HEK293 (cell line): ENCODE measurements at regions not wholly inside any gene's neighbourhood (a gene's known extent, or its start where the extent isn't known, plus 50 kb on each side); places are given as distances from the start of the nearest gene placed in this dataset.

Source experiments
- CTCF ChIA-PET: fragments of 350-600 bp; formaldehyde crosslinking; extraction: SDS; loops from one replicate; lab custom pipeline; 2021; ENCODE audit warnings: antibody characterized with exemption; lab: Yijun Ruan, JAX
- POLR2A ChIA-PET: fragments of 300-600 bp; formaldehyde crosslinking; extraction: SDS; loops from one replicate; lab custom pipeline; 2020; ENCODE audit warnings: antibody characterized with exemption, inconsistent platforms; lab: Yijun Ruan, JAX
- H3K27ac ChIP-seq: fragments of 200-500 bp; sonication (Bioruptor generic); 2 replicates; pipeline ENCODE4 v1.5.1; 2014; ENCODE audit warnings: low read depth, low read length, control low read depth, inconsistent platforms; ENCODE audit errors: extremely low read depth
- H3K36me3 ChIP-seq, 2 experiments: fragments of 200-500 bp in 1 of 2; sonication (Bioruptor generic) in 1 of 2; 1 replicate in 1 of 2; 2 replicates in 1 of 2; pipeline ENCODE4 v1.5.1; 2014 to 2017; ENCODE audit warnings: inconsistent platforms in 2 of 2, low read length in 2 of 2; ENCODE audit not compliant: control insufficient read depth in 2 of 2, insufficient read depth in 1 of 2
- H3K4me1 ChIP-seq: fragments of 200-500 bp; sonication (Bioruptor generic); 2 replicates; pipeline ENCODE4 v1.5.1; 2014; ENCODE audit warnings: mild to moderate bottlenecking, low read length, inconsistent platforms; ENCODE audit not compliant: control insufficient read depth, insufficient read depth
- H3K4me3 ChIP-seq: 2 replicates; pipeline ENCODE4 v1.5.1; 2011; ENCODE audit warnings: low read depth, mild to moderate bottlenecking, control low read depth, low read length, moderate library complexity
- H3K9me3 ChIP-seq: fragments of 200-500 bp; sonication (Bioruptor generic); 2 replicates; pipeline ENCODE4 v1.5.1; 2014; ENCODE audit warnings: low read depth, low read length, inconsistent platforms; ENCODE audit not compliant: control insufficient read depth, insufficient read depth
- BCL11B ChIP-seq: fragments of 450-650 bp; formaldehyde crosslinking; IDR thresholded peaks from 2 replicates; pipeline ENCODE4 v1.5.1; 2016; ENCODE audit warnings: low read depth, missing biosample characterization, missing genetic modification characterization
- GLI2 ChIP-seq: fragments of 450-650 bp; formaldehyde crosslinking; IDR thresholded peaks from 2 replicates; pipeline ENCODE4; 2017; ENCODE audit warnings: missing biosample characterization, missing genetic modification characterization, low read depth, borderline replicate concordance
- GLI4 ChIP-seq: fragments of 450-650 bp; formaldehyde crosslinking; IDR thresholded peaks from 2 replicates; pipeline ENCODE4 v1.5.1; 2016; ENCODE audit warnings: missing biosample characterization, missing genetic modification characterization
- PRDM10 ChIP-seq: fragments of 450-650 bp; formaldehyde crosslinking; IDR thresholded peaks from 2 replicates; pipeline ENCODE4 v1.5.1; 2016; ENCODE audit warnings: missing biosample characterization, missing genetic modification characterization
- ZBTB1 ChIP-seq: fragments of 450-650 bp; formaldehyde crosslinking; IDR thresholded peaks from 2 replicates; pipeline ENCODE4 v1.5.1; 2016; ENCODE audit warnings: missing biosample characterization, missing genetic modification characterization
- ZBTB7A ChIP-seq: fragments of 450-650 bp; formaldehyde crosslinking; IDR thresholded peaks from 2 replicates; pipeline ENCODE4 v1.5.1; 2016; ENCODE audit warnings: low read depth, missing biosample characterization, missing genetic modification characterization
- ZEB2 ChIP-seq: fragments of 450-650 bp; formaldehyde crosslinking; IDR thresholded peaks from 2 replicates; pipeline ENCODE4 v1.5.1; 2016; ENCODE audit warnings: missing biosample characterization, missing genetic modification characterization
- ZFP37 ChIP-seq: fragments of 450-650 bp; formaldehyde crosslinking; IDR thresholded peaks from 2 replicates; pipeline ENCODE4 v1.5.1; 2016; ENCODE audit warnings: missing biosample characterization, missing genetic modification characterization
- ZNF211 ChIP-seq: fragments of 450-650 bp; formaldehyde crosslinking; IDR thresholded peaks from 2 replicates; pipeline ENCODE4 v1.5.1; 2016; ENCODE audit warnings: low read depth, missing biosample characterization, missing genetic modification characterization
- ZNF266 ChIP-seq: fragments of 450-650 bp; formaldehyde crosslinking; IDR thresholded peaks from 2 replicates; pipeline ENCODE4 v1.5.1; 2016; ENCODE audit warnings: missing biosample characterization, missing genetic modification characterization, low read depth
- ZNF366 ChIP-seq: fragments of 450-650 bp; formaldehyde crosslinking; conservative IDR thresholded peaks from 2 replicates; pipeline ENCODE4 v1.5.1; 2016; ENCODE audit warnings: missing biosample characterization, missing genetic modification characterization
- ZNF416 ChIP-seq: fragments of 450-650 bp; formaldehyde crosslinking; IDR thresholded peaks from 2 replicates; pipeline ENCODE4 v1.5.1; 2016; ENCODE audit warnings: missing biosample characterization, missing genetic modification characterization
- ZNF433 ChIP-seq: fragments of 450-650 bp; formaldehyde crosslinking; IDR thresholded peaks from 2 replicates; pipeline ENCODE4 v1.5.1; 2016; ENCODE audit warnings: missing biosample characterization, missing genetic modification characterization, low read depth
- ZNF510 ChIP-seq: fragments of 450-650 bp; formaldehyde crosslinking; IDR thresholded peaks from 2 replicates; pipeline ENCODE4 v1.5.1; 2018; ENCODE audit warnings: mild to moderate bottlenecking, missing genetic modification characterization, missing biosample characterization; ENCODE audit not compliant: insufficient replicate concordance
- ZNF513 ChIP-seq: fragments of 450-650 bp; IDR thresholded peaks from 2 replicates; pipeline ENCODE4 v1.5.1; 2018; ENCODE audit warnings: missing biosample characterization, missing genetic modification characterization
- ZNF521 ChIP-seq: fragments of 450-650 bp; formaldehyde crosslinking; IDR thresholded peaks from 2 replicates; pipeline ENCODE4 v1.5.1; 2017; ENCODE audit warnings: missing biosample characterization, mild to moderate bottlenecking, missing genetic modification characterization
- ZNF549 ChIP-seq: fragments of 450-650 bp; IDR thresholded peaks from 2 replicates; pipeline ENCODE4 v1.5.1; 2018; ENCODE audit warnings: missing biosample characterization, missing genetic modification characterization, mild to moderate bottlenecking, inconsistent platforms, moderate library complexity
- ZNF596 ChIP-seq: fragments of 450-650 bp; IDR thresholded peaks from 2 replicates; pipeline ENCODE4 v1.5.0; 2018; ENCODE audit warnings: missing biosample characterization, mild to moderate bottlenecking, missing genetic modification characterization, moderate library complexity
- ZNF623 ChIP-seq: fragments of 450-650 bp; formaldehyde crosslinking; IDR thresholded peaks from 2 replicates; pipeline ENCODE4 v1.5.1; 2016; ENCODE audit warnings: missing biosample characterization, missing genetic modification characterization
- ZNF624 ChIP-seq: fragments of 450-650 bp; formaldehyde crosslinking; IDR thresholded peaks from 2 replicates; pipeline ENCODE4 v1.5.1; 2017; ENCODE audit warnings: missing biosample characterization, missing genetic modification characterization
- ZNF639 ChIP-seq: fragments of 450-650 bp; formaldehyde crosslinking; IDR thresholded peaks from 2 replicates; pipeline ENCODE4 v1.5.1; 2016; ENCODE audit warnings: missing biosample characterization, missing genetic modification characterization
- ZNF670 ChIP-seq: fragments of 450-650 bp; formaldehyde crosslinking; IDR thresholded peaks from 2 replicates; pipeline ENCODE4 v1.5.1; 2016; ENCODE audit warnings: missing biosample characterization, missing genetic modification characterization, low read depth
- ZXDB ChIP-seq: fragments of 450-650 bp; formaldehyde crosslinking; IDR thresholded peaks from 2 replicates; pipeline ENCODE4 v1.5.1; 2016; ENCODE audit warnings: missing biosample characterization, missing genetic modification characterization

GRCh38 chr11:19375440-19375839, 134.7 kb upstream of the E2F8 start (continued):
- TF ChIP-seq ZNF639: no peak
- TF ChIP-seq ZFP37: no peak

- Histone ChIP-seq H3K4me3 (no peak overlapping the region), H3K9me3 (no peaks in the 10 kb centered on the region), H3K36me3 (no peaks in the 10 kb centered on the region), H3K4me1 (no peaks in the 10 kb centered on the region), H3K27ac (no peak overlapping the region)
- CTCF ChIA-PET: no interaction called here
- POLR2A ChIA-PET: no interaction called here
- TF ChIP-seq ZNF211: no peak
- no peak for TF ChIP-seq ZNF433 (tag by site-specific recombination)
- no peak for TF ChIP-seq GLI4 (tag by site-specific recombination)
- no peak for TF ChIP-seq BCL11B (tag by site-specific recombination)
- no peak for TF ChIP-seq ZNF624 (tag by site-specific recombination)
- TF ChIP-seq ZXDB (tag by site-specific recombination): no peak
- TF ChIP-seq ZNF510 (tag by site-specific recombination): no peak
Observed at GRCh38 chr11:19374151-19374569, 133.4 kb upstream of the E2F8 start.

- no peaks in the 10 kb centered on the region for H3K4me1 ChIP-seq
- ChIA-PET POLR2A (no interaction called here), CTCF (no interaction called here)
- no peak overlapping the region for H3K4me3 ChIP-seq
- TF ChIP-seq ZNF596 (tag by site-specific recombination): no peak
- TF ChIP-seq ZNF266 (tag by site-specific recombination): no peak
- no peak for TF ChIP-seq ZNF416 (tag by site-specific recombination)
- TF ChIP-seq ZNF623 (tag by site-specific recombination): no peak
- no peak for TF ChIP-seq ZNF670 (tag by site-specific recombination)
- TF ChIP-seq GLI2: no peak
- TF ChIP-seq ZNF549 (tag by site-specific recombination): no peak
- no peak for TF ChIP-seq ZEB2 (tag by site-specific recombination)
- TF ChIP-seq ZNF366: no peak
- no peak for TF ChIP-seq ZNF513
- no peak for TF ChIP-seq ZNF521 (tag by site-specific recombination)
- no peak for TF ChIP-seq ZBTB1 (tag by site-specific recombination)
- TF ChIP-seq ZBTB7A (tag by site-specific recombination): no peak
- TF ChIP-seq PRDM10: no peak
- no peaks in the 10 kb centered on the region for H3K36me3 ChIP-seq
- H3K27ac ChIP-seq: no peak overlapping the region
- no peaks in the 10 kb centered on the region for H3K9me3 ChIP-seq
Observed at GRCh38 chr11:19372381-19372780, 131.6 kb upstream of the E2F8 start.
